GM12891 (cell line): ENCODE measurements at regions not wholly inside any gene's neighbourhood (a gene's known extent, or its start where the extent isn't known, plus 50 kb on each side); places are given as distances from the start of the nearest gene placed in this dataset.

Source experiments
- POLR2A ChIP-seq: IDR thresholded peaks from 2 replicates; pipeline ENCODE4 v1.6.1; 2011; ENCODE audit warnings: low read depth, low read length, control low read depth
- POLR2AphosphoS5 ChIP-seq: IDR thresholded peaks from 2 replicates; pipeline ENCODE4 v1.6.1; 2011; ENCODE audit warnings: low read depth, low read length, control low read depth
- TAF1 ChIP-seq: IDR thresholded peaks from 2 replicates; pipeline ENCODE4 v1.6.1; 2011; ENCODE audit warnings: low read depth, low read length, control low read depth

GRCh38 chr10:3495281-3495680, 289.7 kb downstream of the KLF6 start:
- TF ChIP-seq TAF1 (no peak), POLR2AphosphoS5 (no peak), POLR2A (no peak)
